GM12873 (cell line): ENCODE measurements at regions not wholly inside any gene's neighbourhood (a gene's known extent, or its start where the extent isn't known, plus 50 kb on each side); places are given as distances from the start of the nearest gene placed in this dataset.

Experiments used
- CTCF ChIP-seq: IDR thresholded peaks from 2 replicates; pipeline ENCODE4 v1.5.1; 2012; ENCODE audit warnings: low read depth, mild to moderate bottlenecking, moderate library complexity, low read length, control low read depth; ENCODE audit not compliant: insufficient read depth; ENCODE audit errors: missing control alignments

GRCh38 chr5:156134216-156134615 lies 192.7 kb upstream of the SGCD start:
- TF ChIP-seq CTCF = no peak

DNA sequence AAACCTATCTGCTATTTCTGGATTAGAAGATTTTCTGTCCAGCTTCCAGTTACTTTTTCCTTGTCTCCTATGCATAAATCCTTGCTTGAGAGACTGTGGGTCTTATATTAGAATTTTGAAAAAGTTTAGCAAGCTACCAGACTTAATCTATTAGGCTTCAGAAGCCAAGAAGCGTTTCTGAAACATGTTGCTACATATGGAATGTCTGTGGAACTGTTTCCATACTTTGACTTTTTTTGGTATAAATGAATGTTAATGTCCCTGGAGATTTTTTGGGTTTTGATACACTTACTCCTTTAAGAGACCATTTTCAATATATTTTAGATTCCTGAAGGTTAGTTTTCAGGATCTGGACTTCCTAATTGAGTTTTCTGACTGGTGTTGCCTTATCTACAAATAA lies 191.4 kb upstream of the SGCD start:
- no peak for TF ChIP-seq CTCF

- TF ChIP-seq CTCF = no peak
These were observed 189.7 kb upstream of the SGCD start for GRCh38 chr5:156137071-156137869.

DNA sequence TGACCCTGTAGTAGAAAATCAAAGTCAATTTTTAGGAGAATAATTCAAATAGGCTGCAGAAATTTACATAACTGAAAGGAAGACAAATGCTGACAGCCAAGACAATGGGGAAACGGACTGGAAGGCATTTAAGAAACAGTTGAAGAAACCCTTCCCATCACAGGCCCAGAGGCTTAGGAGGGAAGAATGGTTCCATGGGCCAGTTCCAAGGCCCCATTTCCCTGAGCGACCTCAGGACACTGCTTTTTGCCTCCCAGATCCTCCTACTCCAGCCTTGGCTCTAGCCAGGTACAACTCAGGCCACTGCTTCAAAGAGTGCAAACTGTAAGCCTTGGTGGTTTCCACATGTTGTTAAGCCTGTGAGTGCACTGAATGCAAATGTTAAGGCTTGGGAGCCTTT lies 184.1 kb upstream of the SGCD start:
- TF ChIP-seq CTCF = no peak

- TF ChIP-seq CTCF = no peak
These were observed 179.6 kb upstream of the SGCD start for GRCh38 chr5:156147261-156147943.

- TF ChIP-seq CTCF = no peak
These were observed 179.0 kb upstream of the SGCD start for GRCh38 chr5:156147944-156148285.

- no peak for TF ChIP-seq CTCF
These were observed 178.7 kb upstream of the SGCD start for GRCh38 chr5:156148301-156148700.
